ENCODE measurements at regions not wholly inside any gene's neighbourhood (a gene's known extent, or its start where the extent isn't known, plus 50 kb on each side); places are given as distances from the start of the nearest gene placed in this dataset.
A peak's percentile ranks its signal among the peaks of the same experiment; 100 is the strongest.

DNA sequence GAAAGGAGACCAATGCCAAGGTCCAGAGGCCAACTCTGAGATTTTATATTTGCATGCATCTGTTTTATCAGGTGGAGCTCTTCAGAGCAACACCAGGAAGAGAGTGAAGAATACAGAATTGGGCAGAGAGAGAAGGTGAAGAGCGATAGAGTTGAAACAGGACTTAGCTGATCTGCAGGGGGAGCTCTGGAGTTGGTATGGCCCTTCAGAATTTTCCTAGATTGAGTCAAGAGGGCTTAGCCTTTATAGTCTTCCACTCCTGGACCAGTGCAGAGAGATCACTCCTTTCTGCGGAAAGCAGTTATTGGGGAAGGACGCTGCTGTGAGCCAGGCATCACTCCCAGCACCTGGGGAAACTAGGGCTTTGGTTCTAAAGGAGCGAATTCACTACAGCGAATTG lies 105.0 kb upstream of the DGKB start:
- Mint-ChIP-seq H3K4me3 (no peak overlapping the region), H3K27ac (no peak overlapping the region), H3K27me3 (ENCODE audit: low read depth) (no peaks in the 10 kb centered on the region), H3K9me3 (no peaks in the 10 kb centered on the region), H3K4me1 (no peaks in the 10 kb centered on the region), H3K36me3 (ENCODE audit: low read depth) (no peaks in the 10 kb centered on the region)
- TF ChIP-seq, protein P1, sequence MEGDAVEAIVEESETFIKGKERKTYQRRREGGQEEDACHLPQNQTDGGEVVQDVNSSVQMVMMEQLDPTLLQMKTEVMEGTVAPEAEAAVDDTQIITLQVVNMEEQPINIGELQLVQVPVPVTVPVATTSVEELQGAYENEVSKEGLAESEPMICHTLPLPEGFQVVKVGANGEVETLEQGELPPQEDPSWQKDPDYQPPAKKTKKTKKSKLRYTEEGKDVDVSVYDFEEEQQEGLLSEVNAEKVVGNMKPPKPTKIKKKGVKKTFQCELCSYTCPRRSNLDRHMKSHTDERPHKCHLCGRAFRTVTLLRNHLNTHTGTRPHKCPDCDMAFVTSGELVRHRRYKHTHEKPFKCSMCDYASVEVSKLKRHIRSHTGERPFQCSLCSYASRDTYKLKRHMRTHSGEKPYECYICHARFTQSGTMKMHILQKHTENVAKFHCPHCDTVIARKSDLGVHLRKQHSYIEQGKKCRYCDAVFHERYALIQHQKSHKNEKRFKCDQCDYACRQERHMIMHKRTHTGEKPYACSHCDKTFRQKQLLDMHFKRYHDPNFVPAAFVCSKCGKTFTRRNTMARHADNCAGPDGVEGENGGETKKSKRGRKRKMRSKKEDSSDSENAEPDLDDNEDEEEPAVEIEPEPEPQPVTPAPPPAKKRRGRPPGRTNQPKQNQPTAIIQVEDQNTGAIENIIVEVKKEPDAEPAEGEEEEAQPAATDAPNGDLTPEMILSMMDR (IDR thresholded peaks at IDR 0.05; ENCODE audit: unreplicated experiment in 3 of 3) = peak in 1 of 3 experiments; percentile 18

DNA sequence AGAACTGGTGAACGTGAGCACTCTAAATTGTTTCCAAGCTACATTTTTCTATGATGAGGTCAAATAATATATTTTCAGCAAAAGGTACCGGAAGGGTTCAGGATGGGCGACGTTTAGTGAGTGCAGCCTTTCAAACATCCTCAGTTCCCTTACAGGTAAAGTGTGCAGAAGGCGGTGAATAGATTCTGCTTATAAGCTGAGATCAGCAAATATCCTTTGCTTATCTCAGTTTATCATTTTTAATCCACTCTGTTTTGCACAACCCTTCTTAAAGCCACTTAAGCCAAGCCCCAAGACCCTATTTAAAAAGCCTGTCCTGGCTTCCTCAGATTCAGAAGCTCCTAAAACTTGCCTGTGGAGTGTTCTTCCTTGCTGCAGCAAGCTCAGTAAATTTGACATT lies 103.1 kb upstream of the DGKB start:
- no peaks in the 10 kb centered on the region for H3K4me1 Mint-ChIP-seq
- no peaks in the 10 kb centered on the region for H3K9me3 Mint-ChIP-seq
- no peak overlapping the region for H3K27ac Mint-ChIP-seq
- H3K36me3 Mint-ChIP-seq (ENCODE audit: low read depth) = no peaks in the 10 kb centered on the region
- no peak overlapping the region for H3K4me3 Mint-ChIP-seq
- H3K27me3 Mint-ChIP-seq (ENCODE audit: low read depth) = no peaks in the 10 kb centered on the region
- TF ChIP-seq, protein P1 (IDR thresholded peaks at IDR 0.05; ENCODE audit: unreplicated experiment in 3 of 3) = no peak

DNA sequence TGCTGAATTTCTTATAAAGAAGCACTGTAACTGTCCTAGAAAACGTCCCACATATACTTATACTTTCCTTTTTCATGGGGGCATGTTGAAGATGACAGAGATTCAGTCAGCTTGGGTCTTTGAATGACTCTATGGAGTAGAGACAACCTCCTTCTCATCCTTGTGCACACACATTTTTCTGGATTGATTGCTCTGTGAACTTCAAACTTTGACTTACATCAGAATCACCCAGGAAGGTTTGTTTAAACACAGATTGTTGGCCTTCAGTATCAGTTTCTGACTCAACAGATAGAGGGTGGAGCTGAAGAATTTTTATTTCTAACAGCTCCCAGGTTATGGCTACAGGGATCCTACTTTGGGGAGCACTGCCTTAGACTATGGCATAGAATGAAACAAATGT lies 97.6 kb upstream of the DGKB start:
- no peak overlapping the region for H3K4me3 Mint-ChIP-seq
- no peak overlapping the region for H3K27ac Mint-ChIP-seq
- TF ChIP-seq, protein P1 (IDR thresholded peaks at IDR 0.05; ENCODE audit: unreplicated experiment in 3 of 3) = no peak
- H3K36me3 Mint-ChIP-seq (ENCODE audit: low read depth) = no peaks in the 10 kb centered on the region
- peaks cover 4% of the 10 kb centered on the region for H3K9me3 Mint-ChIP-seq
- H3K4me1 Mint-ChIP-seq = no peaks in the 10 kb centered on the region
- no peaks in the 10 kb centered on the region for H3K27me3 Mint-ChIP-seq (ENCODE audit: low read depth)

DNA sequence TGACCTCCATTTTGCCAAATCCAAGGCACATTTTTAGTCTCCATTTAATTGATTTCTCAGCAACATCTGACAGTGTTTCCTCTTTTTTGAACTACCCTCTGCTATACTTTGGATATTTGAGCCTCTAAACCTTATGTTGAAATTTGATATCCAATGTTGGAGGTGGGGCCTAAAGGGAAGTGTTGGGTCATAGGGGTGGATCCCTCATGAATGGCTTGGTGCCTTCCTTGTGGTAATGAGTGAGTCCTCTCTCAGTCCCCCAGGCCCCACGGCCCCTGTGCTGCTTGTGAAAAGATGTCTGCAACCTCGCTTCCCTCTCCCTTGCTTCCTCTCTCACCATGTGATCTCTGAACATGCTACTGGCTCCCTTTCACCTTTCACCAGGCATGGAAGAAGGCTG lies 96.8 kb upstream of the DGKB start:
- Mint-ChIP-seq H3K27ac (no peak overlapping the region), H3K36me3 (ENCODE audit: low read depth) (no peaks in the 10 kb centered on the region), H3K4me1 (no peaks in the 10 kb centered on the region), H3K27me3 (ENCODE audit: low read depth) (no peaks in the 10 kb centered on the region), H3K9me3 (peaks cover 4% of the 10 kb centered on the region), H3K4me3 (no peak overlapping the region)
- TF ChIP-seq, protein P1 (IDR thresholded peaks at IDR 0.05; ENCODE audit: unreplicated experiment in 3 of 3) = no peak

DNA sequence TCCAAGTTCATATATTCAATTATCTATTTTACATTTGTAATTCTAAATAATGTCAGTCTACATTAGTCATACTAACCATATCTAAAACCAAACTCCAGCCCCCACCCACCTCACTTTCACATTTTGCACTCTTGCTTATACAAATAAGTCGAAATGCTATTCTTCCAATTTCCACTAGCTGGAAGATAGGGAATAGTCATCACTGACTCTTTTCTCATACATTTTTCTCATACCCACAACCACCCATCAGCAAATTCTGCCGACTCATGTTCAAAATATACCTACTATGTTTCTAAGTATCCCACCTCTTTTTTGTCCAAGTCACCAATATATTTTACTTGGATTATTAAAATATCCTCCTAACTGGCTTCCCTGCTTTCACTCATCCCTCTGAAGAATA lies 93.2 kb upstream of the DGKB start:
- Mint-ChIP-seq H3K4me1 (no peaks in the 10 kb centered on the region), H3K27me3 (ENCODE audit: low read depth) (no peaks in the 10 kb centered on the region), H3K36me3 (ENCODE audit: low read depth) (no peaks in the 10 kb centered on the region), H3K9me3 (peaks cover 9% of the 10 kb centered on the region), H3K27ac (no peak overlapping the region), H3K4me3 (no peak overlapping the region)
- TF ChIP-seq, protein P1 (IDR thresholded peaks at IDR 0.05; ENCODE audit: unreplicated experiment in 3 of 3) = no peak

DNA sequence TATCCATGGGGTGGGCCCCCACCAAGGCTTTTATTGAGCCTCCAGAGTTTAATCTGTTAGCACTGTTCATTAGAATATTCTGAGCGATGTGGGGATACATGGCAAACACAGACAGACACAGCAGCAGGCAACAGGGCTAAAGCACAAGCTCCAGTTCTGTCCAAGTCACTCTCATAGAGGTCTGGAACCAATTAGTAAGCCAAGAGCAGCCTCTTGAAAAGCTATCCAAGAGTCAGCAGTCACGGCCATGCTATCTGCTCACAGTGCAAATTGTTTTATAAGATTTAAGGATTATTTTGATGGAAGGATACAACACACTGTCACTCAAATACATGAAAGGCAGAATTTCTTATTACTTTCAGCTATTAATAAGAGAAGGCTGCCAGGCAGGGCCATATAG lies 86.4 kb upstream of the DGKB start:
- TF ChIP-seq, protein P1 (IDR thresholded peaks at IDR 0.05; ENCODE audit: unreplicated experiment in 3 of 3) = no peak
- Mint-ChIP-seq H3K36me3 (ENCODE audit: low read depth) (no peaks in the 10 kb centered on the region), H3K27ac (no peak overlapping the region), H3K27me3 (ENCODE audit: low read depth) (no peaks in the 10 kb centered on the region), H3K4me1 (no peaks in the 10 kb centered on the region), H3K4me3 (no peak overlapping the region), H3K9me3 (peaks cover 7% of the 10 kb centered on the region)
